ENCODE measurements at regions not wholly inside any gene's neighbourhood (a gene's known extent, or its start where the extent isn't known, plus 50 kb on each side); places are given as distances from the start of the nearest gene placed in this dataset.

DNA sequence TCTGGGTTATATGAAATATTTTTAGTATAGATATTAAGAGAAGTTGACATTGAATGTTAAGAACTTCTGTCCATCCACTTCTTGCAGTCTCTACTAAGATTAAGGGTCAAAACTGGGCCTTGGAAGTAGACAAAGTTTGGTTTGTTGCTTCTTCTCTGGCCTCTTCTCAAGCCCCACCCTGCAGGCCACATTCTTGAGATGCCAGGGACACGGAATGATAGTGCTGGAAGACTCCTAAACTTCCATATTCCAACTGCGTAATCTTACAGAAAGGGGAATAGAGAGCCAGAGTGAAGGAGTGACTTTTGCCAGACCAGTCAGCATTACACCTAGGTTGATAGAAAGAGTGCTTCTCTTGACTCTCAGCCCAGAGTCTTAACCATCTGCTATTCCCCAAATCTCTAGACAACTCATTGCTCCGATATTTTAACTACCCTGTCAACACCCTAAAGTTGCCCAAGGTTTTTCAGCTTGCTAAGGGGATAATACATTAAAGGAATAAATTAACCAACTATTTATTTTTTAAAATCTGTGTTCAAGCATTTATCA is 136.4 kb upstream of the SYN3 start:
- no peak for TF ChIP-seq CTCF (IDR thresholded peaks at IDR 0.05; ENCODE audit: low read depth, low read length)
- no peak for TF ChIP-seq MAX (IDR thresholded peaks at IDR 0.05; ENCODE audit: low read depth, low read length)
- TF ChIP-seq POLR2A (IDR thresholded peaks at IDR 0.05; ENCODE audit: extremely low read depth, insufficient read length): no peak
- no peak for TF ChIP-seq MYC (IDR thresholded peaks at IDR 0.05; ENCODE audit: low read depth, low read length)

Measured in NB4 (cell line).